Brain microvascular endothelial cell (primary cell): ENCODE measurements at regions not wholly inside any gene's neighbourhood (a gene's known extent, or its start where the extent isn't known, plus 50 kb on each side); places are given as distances from the start of the nearest gene placed in this dataset.

Experiments
- DNase-seq: peaks from one replicate; pipeline ENCODE4 v3.0.0-alpha.2; 2020
- H3K27ac ChIP-seq: fragments of 250-450 bp; sonication (Bioruptor Pico); 2 replicates; pipeline ENCODE4 v1.5.1; 2020; ENCODE audit warnings: mild to moderate bottlenecking, moderate library complexity
- H3K27me3 ChIP-seq: fragments of 250-450 bp; sonication (Bioruptor Pico); replicated peaks from 2 replicates; pipeline ENCODE4 v1.5.1; 2020; ENCODE audit warnings: mild to moderate bottlenecking
- H3K36me3 ChIP-seq: fragments of 250-450 bp; sonication (Bioruptor Pico); replicated peaks from 2 replicates; pipeline ENCODE4 v1.5.1; 2020; ENCODE audit warnings: mild to moderate bottlenecking
- H3K4me3 ChIP-seq: 2 replicates; pipeline ENCODE4 v1.5.1; 2011; ENCODE audit warnings: low read depth, mild to moderate bottlenecking, control low read depth, low read length, moderate library complexity
- in situ Hi-C: cut with HindIII; loops from 2 replicates; pipeline ENCODE4 v1.10.0; 2017; ENCODE audit warnings: low sequenced_read_pairs, low pct_ligation_motif_present
- TF ChIP-seq, protein P1 (sequence below): IDR thresholded peaks from 2 replicates; pipeline ENCODE4 v1.5.1; 2011; ENCODE audit warnings: low read depth, mild to moderate bottlenecking, moderate library complexity, low read length, control low read depth, inconsistent platforms; ENCODE audit errors: missing control alignments

DNA sequence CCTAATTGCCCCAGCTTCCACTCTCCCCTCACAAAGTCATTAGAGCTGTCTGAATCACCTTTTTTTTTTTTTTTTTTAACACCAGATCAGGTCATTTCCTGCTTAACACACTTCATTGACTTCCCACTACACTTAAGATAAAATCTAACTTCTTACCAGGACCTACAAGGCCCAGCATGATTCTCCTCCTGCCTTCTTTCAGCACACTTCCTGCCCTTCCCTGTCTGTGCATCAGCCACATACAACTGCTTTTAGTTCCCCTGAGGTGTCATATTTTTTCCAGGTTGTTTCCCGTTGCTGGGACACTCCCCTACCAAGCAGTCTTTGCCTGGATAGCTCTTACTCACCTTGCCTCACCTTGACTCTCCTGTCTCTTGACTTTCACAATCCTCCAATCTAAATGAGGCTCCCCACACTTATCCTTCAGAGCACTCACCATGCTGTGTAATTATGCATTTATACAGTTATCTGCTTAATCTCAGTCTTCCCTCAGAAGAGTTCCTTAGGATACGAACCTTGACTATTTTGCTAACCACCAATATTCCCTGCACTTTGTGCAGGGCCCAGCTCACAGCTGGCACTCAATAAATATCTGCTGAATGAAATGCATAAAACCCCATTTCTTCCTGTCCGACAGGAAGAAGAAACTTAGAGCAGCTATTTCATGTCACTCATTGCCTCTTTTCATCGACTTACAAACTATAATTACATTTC is 96.6 kb upstream of the AKIP1 start:
- TF ChIP-seq, protein P1, sequence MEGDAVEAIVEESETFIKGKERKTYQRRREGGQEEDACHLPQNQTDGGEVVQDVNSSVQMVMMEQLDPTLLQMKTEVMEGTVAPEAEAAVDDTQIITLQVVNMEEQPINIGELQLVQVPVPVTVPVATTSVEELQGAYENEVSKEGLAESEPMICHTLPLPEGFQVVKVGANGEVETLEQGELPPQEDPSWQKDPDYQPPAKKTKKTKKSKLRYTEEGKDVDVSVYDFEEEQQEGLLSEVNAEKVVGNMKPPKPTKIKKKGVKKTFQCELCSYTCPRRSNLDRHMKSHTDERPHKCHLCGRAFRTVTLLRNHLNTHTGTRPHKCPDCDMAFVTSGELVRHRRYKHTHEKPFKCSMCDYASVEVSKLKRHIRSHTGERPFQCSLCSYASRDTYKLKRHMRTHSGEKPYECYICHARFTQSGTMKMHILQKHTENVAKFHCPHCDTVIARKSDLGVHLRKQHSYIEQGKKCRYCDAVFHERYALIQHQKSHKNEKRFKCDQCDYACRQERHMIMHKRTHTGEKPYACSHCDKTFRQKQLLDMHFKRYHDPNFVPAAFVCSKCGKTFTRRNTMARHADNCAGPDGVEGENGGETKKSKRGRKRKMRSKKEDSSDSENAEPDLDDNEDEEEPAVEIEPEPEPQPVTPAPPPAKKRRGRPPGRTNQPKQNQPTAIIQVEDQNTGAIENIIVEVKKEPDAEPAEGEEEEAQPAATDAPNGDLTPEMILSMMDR = no peak
- Histone ChIP-seq H3K36me3 (no peaks in the 10 kb centered on the region), H3K4me3 (no peak overlapping the region), H3K27me3 (no peaks in the 10 kb centered on the region), H3K27ac (no peak overlapping the region)
- in situ Hi-C loops = no loop called here
- no peak for DNase-seq

GRCh38 chr11:8814923-8815240 is 96.1 kb upstream of the AKIP1 start:
- TF ChIP-seq, protein P1 = no peak
- H3K4me3 ChIP-seq = no peak overlapping the region
- in situ Hi-C loops = no loop called here

DNA sequence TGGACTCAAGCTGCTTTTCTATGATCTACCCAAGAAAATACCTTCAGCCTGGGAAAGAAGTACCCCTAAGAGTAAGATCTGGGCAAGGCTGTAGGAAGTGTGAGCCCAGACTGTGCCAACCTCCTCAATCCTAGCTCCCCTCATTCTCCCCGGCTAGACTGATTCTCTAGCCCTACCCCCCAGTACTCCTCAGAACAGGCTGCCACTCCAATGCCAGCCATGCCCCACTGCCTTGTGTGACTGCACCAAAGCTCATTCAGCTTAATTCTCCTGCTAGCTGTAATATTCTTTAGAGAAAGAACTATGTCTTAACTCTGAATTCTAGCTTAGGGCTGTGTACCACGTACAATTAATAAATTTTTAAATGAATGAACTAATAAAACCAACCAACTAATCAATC is 92.6 kb upstream of the AKIP1 start:
- Histone ChIP-seq H3K27ac (no peak overlapping the region), H3K27me3 (no peaks in the 10 kb centered on the region), H3K4me3 (no peak overlapping the region), H3K36me3 (no peaks in the 10 kb centered on the region)
- TF ChIP-seq, protein P1 = no peak
- in situ Hi-C loops = no loop called here
- DNase-seq = no peak

More at GRCh38 chr11:8814923-8815240, 96.1 kb upstream of the AKIP1 start:
- no peak overlapping the region for H3K27ac ChIP-seq
- no peak for DNase-seq
- no peaks in the 10 kb centered on the region for H3K36me3 ChIP-seq
- no peaks in the 10 kb centered on the region for H3K27me3 ChIP-seq

GRCh38 chr11:8820401-8820800 is 90.6 kb upstream of the AKIP1 start:
- TF ChIP-seq, protein P1 = no peak
- in situ Hi-C loops = no loop called here
- H3K36me3 ChIP-seq = no peaks in the 10 kb centered on the region

DNA sequence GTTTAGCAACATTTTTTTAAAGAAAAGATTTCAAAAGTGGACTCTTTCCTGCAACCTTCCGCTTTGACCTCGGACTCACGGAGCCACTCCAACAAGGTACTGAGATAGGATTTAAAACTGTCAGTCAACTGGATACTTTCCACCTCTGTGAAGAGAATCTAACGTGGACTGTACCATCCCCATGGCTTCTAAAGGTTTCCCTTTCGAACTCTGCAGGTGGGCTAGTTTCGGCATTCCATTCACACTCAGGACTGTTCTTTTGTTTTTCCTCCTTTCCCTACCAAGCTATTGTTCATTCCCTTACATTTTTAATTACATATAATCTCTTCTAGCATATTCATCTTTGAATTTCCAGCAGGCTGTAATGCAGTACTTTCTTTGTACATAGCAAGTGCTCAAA is 88.5 kb upstream of the AKIP1 start:
- TF ChIP-seq, protein P1 = no peak
- H3K27ac ChIP-seq = no peak overlapping the region
- no peaks in the 10 kb centered on the region for H3K36me3 ChIP-seq
- no peak for DNase-seq
- in situ Hi-C loops = no loop called here
- no peaks in the 10 kb centered on the region for H3K27me3 ChIP-seq
- no peak overlapping the region for H3K4me3 ChIP-seq

More at GRCh38 chr11:8820401-8820800, 90.6 kb upstream of the AKIP1 start:
- Histone ChIP-seq H3K4me3 (no peak overlapping the region), H3K27me3 (no peaks in the 10 kb centered on the region), H3K27ac (no peak overlapping the region)
- DNase-seq = no peak

GRCh38 chr11:8823174-8823742 is 87.7 kb upstream of the AKIP1 start:
- no peak overlapping the region for H3K27ac ChIP-seq
- TF ChIP-seq, protein P1 = no peak
- H3K36me3 ChIP-seq = no peaks in the 10 kb centered on the region
- DNase-seq = no peak
- no peaks in the 10 kb centered on the region for H3K27me3 ChIP-seq
- in situ Hi-C loops = no loop called here
- H3K4me3 ChIP-seq = no peak overlapping the region
